ENCODE measurements at regions not wholly inside any gene's neighbourhood (a gene's known extent, or its start where the extent isn't known, plus 50 kb on each side); places are given as distances from the start of the nearest gene placed in this dataset.

DNA sequence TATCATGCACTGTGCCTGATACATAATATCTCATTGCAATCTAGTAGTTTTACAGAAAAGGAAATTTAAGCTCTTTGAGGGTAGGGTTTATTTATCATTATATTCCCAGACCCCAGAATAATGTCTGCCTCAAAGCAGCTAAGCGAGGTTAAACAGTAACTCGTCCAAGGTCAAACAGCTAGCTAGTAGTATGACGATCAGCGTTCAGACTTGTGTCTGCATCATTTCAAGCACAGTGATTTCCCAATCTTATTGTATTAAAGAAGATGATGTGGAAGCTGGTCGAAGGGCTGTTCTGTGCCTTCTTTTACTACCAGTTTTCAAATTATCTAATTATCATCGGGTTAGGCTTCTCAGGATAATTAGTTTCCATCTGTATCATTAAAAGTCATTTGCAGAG lies 55.1 kb upstream of the NFIB start:
- no peak for TF ChIP-seq EGR1 (IDR thresholded peaks at IDR 0.05)
- TF ChIP-seq EP300 (IDR thresholded peaks at IDR 0.05; ENCODE audit: borderline replicate concordance): no peak
- TF ChIP-seq ZBTB7A (IDR thresholded peaks at IDR 0.05; ENCODE audit: low read depth): no peak
- no peak for TF ChIP-seq RAD21 (IDR thresholded peaks at IDR 0.05; ENCODE audit: low read depth)
- TF ChIP-seq CEBPB (IDR thresholded peaks at IDR 0.05): no peak
